ENCODE measurements at regions not wholly inside any gene's neighbourhood (a gene's known extent, or its start where the extent isn't known, plus 50 kb on each side); places are given as distances from the start of the nearest gene placed in this dataset.

GRCh38 chr9:107948086-107948485 lies 458.5 kb upstream of the KLF4 start:
- H3K27ac ChIP-seq (ENCODE audit: low read length in 2 of 2) = no peak overlapping the region
- no peak for TF ChIP-seq EZH2 (IDR thresholded peaks at IDR 0.05; ENCODE audit: borderline replicate concordance, insufficient read depth, low read depth, low read length, poor library complexity, severe bottlenecking)
- no peak for TF ChIP-seq CTCF (IDR thresholded peaks at IDR 0.05)
- WGBS (ENCODE audit: insufficient coverage) = 88% methylated on average over 6 of the region's 6 CpGs
- no peak for ATAC-seq (ENCODE audit: low read depth)
- no peaks in the 10 kb centered on the region for H3K4me1 ChIP-seq (ENCODE audit: control insufficient read depth in 2 of 2, insufficient read depth in 2 of 2, low read length in 2 of 2)
- no peaks in the 10 kb centered on the region for H3K4me1 Mint-ChIP-seq
- no peaks in the 10 kb centered on the region for H4K20me1 ChIP-seq (ENCODE audit: control insufficient read depth, insufficient read depth, low read length, poor library complexity, severe bottlenecking)
- H3K9me3 ChIP-seq (ENCODE audit: control extremely low read depth in 1 of 3, control insufficient read depth in 2 of 3, insufficient read depth in 1 of 3, low read length in 2 of 3) = peaks cover 0 to 7% (median 6%) of the 10 kb centered on the region in 3 donors
- no peaks in the 10 kb centered on the region for H3K79me2 ChIP-seq (ENCODE audit: control insufficient read depth, insufficient read depth, low read length)
- no peak overlapping the region for H3K4me3 ChIP-seq (ENCODE audit: control extremely low read depth in 1 of 5, extremely low read depth in 1 of 5, insufficient read depth in 1 of 5, low read depth in 2 of 5, low read length in 4 of 5)
- no peak overlapping the region for H3K27ac Mint-ChIP-seq
- H3K4me3 Mint-ChIP-seq = no peak overlapping the region
- H2AFZ ChIP-seq (ENCODE audit: insufficient read depth, low read depth, low read length, poor library complexity, severe bottlenecking) = no peak overlapping the region
- peaks cover 5% of the 10 kb centered on the region for H3K27me3 Mint-ChIP-seq
- no peak overlapping the region for H3K4me2 ChIP-seq (replicated peaks; ENCODE audit: low read depth, low read length, poor library complexity, severe bottlenecking)
- CTCF ChIA-PET = no interaction called here
- POLR2A ChIA-PET = no interaction called here
- intact Hi-C loops (cut with micrococcal nuclease) = no loop called here
- no peak overlapping the region for H3K9ac ChIP-seq (ENCODE audit: low read length)
- DNase-seq = no peak
- H3K36me3 ChIP-seq (replicated peaks in 1 of 2; ENCODE audit: control extremely low read depth in 1 of 2, control insufficient read depth in 1 of 2, extremely low read depth in 1 of 2, insufficient read depth in 2 of 2, low read length in 1 of 2) = no peaks in the 10 kb centered on the region
- H3K27me3 ChIP-seq (replicated peaks in 1 of 4; ENCODE audit: control extremely low read depth in 1 of 4, control insufficient read depth in 3 of 4, insufficient read depth in 4 of 4, low read length in 3 of 4) = no peaks in the 10 kb centered on the region
- peaks cover 8% of the 10 kb centered on the region for H3K9me3 Mint-ChIP-seq (ENCODE audit: insufficient read depth)

GRCh38 chr9:107946364-107947141 lies 457.0 kb upstream of the KLF4 start:
- intact Hi-C loops (cut with micrococcal nuclease) = no loop called here
- H3K27me3 ChIP-seq (replicated peaks in 1 of 4; ENCODE audit: control extremely low read depth in 1 of 4, control insufficient read depth in 3 of 4, insufficient read depth in 4 of 4, low read length in 3 of 4) = no peaks in the 10 kb centered on the region
- H3K4me2 ChIP-seq (replicated peaks; ENCODE audit: low read depth, low read length, poor library complexity, severe bottlenecking) = no peak overlapping the region
- CTCF ChIA-PET = no interaction called here
- no peaks in the 10 kb centered on the region for H4K20me1 ChIP-seq (ENCODE audit: control insufficient read depth, insufficient read depth, low read length, poor library complexity, severe bottlenecking)
- no peak for DNase-seq
- ATAC-seq (ENCODE audit: low read depth) = no peak
- no peak overlapping the region for H2AFZ ChIP-seq (ENCODE audit: insufficient read depth, low read depth, low read length, poor library complexity, severe bottlenecking)
- no peaks in the 10 kb centered on the region for H3K79me2 ChIP-seq (ENCODE audit: control insufficient read depth, insufficient read depth, low read length)
- Mint-ChIP-seq H3K4me1 (no peaks in the 10 kb centered on the region), H3K27me3 (peaks cover 5% of the 10 kb centered on the region), H3K27ac (no peak overlapping the region), H3K4me3 (no peak overlapping the region), H3K9me3 (ENCODE audit: insufficient read depth) (peaks cover 12% of the 10 kb centered on the region)
- POLR2A ChIA-PET = no interaction called here
- WGBS (ENCODE audit: insufficient coverage) = no CpG with 5 or more reads among the region's 5 CpGs
- H3K27ac ChIP-seq (ENCODE audit: low read length in 2 of 2) = no peak overlapping the region
- no peaks in the 10 kb centered on the region for H3K4me1 ChIP-seq (ENCODE audit: control insufficient read depth in 2 of 2, insufficient read depth in 2 of 2, low read length in 2 of 2)
- H3K36me3 ChIP-seq (replicated peaks in 1 of 2; ENCODE audit: control extremely low read depth in 1 of 2, control insufficient read depth in 1 of 2, extremely low read depth in 1 of 2, insufficient read depth in 2 of 2, low read length in 1 of 2) = no peaks in the 10 kb centered on the region
- H3K9ac ChIP-seq (ENCODE audit: low read length) = no peak overlapping the region
- peaks cover 0 to 3% (median 1%) of the 10 kb centered on the region in 3 donors for H3K9me3 ChIP-seq (ENCODE audit: control extremely low read depth in 1 of 3, control insufficient read depth in 2 of 3, insufficient read depth in 1 of 3, low read length in 2 of 3)
- TF ChIP-seq CTCF (IDR thresholded peaks at IDR 0.05) = no peak
- no peak for TF ChIP-seq EZH2 (IDR thresholded peaks at IDR 0.05; ENCODE audit: borderline replicate concordance, insufficient read depth, low read depth, low read length, poor library complexity, severe bottlenecking)
- H3K4me3 ChIP-seq (ENCODE audit: control extremely low read depth in 1 of 5, extremely low read depth in 1 of 5, insufficient read depth in 1 of 5, low read depth in 2 of 5, low read length in 4 of 5) = no peak overlapping the region

All from B cell (primary cell).